ENCODE measurements at regions not wholly inside any gene's neighbourhood (a gene's known extent, or its start where the extent isn't known, plus 50 kb on each side); places are given as distances from the start of the nearest gene placed in this dataset.

DNA sequence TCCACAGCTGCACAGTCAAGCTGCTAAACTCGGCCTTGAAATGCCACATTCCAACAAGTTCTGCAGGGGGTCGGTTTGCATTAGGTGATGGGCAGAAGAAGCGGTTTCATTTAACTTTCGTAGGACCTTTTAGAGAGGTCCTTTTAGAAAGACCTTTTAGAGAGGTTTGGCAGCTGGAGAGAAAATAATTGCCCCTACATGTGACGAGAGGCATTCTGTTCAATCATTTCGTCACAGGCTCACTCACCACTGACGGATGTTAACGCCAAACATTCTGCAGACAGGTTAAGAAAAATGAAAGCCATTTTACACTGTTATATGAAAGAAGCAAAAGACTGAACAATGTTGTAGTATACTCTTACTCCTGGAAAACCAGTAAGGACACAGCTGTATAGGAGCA lies 76.5 kb upstream of the ZNF423 start:
- Histone ChIP-seq H3K4me1 (ENCODE audit: insufficient read depth, low read length) (no peaks in the 10 kb centered on the region), H3K36me3 (ENCODE audit: insufficient read depth, low read length) (no peaks in the 10 kb centered on the region), H3K9ac (ENCODE audit: low read length) (no peak overlapping the region), H3K4me2 (ENCODE audit: low read length) (no peak overlapping the region), H3K27me3 (ENCODE audit: insufficient read depth, low read length) (no peaks in the 10 kb centered on the region), H2AFZ (ENCODE audit: low read depth, low read length) (no peak overlapping the region), H3K9me3 (ENCODE audit: insufficient read depth, low read depth, low read length) (no peaks in the 10 kb centered on the region), H3K4me3 (ENCODE audit: insufficient read depth, low read depth, low read length) (no peak overlapping the region), H3K27ac (ENCODE audit: low read depth, low read length) (no peak overlapping the region), H4K20me1 (ENCODE audit: insufficient read depth, low read length) (no peaks in the 10 kb centered on the region), H3K79me2 (ENCODE audit: insufficient read depth, low read length) (no peaks in the 10 kb centered on the region)
- no peak for DNase-seq (ENCODE audit: low read depth)
- H3K9me3 Mint-ChIP-seq (ENCODE audit: unreplicated experiment), result no peaks in the 10 kb centered on the region
- H3K4me3 Mint-ChIP-seq (ENCODE audit: unreplicated experiment), result no peak overlapping the region
- peaks cover 9% of the 10 kb centered on the region for H3K4me1 Mint-ChIP-seq (ENCODE audit: low read depth, unreplicated experiment)
- FAIRE-seq, result no peak
- no peak for TF ChIP-seq EZH2 (IDR thresholded peaks at IDR 0.05; ENCODE audit: insufficient read depth, low read length)
- H3K27ac Mint-ChIP-seq (ENCODE audit: unreplicated experiment), result no peak overlapping the region
- H3K27me3 Mint-ChIP-seq (ENCODE audit: low read depth, unreplicated experiment), result peaks cover 22% of the 10 kb centered on the region
- peaks cover 2% of the 10 kb centered on the region for H3K36me3 Mint-ChIP-seq (ENCODE audit: low read depth, unreplicated experiment)

DNA sequence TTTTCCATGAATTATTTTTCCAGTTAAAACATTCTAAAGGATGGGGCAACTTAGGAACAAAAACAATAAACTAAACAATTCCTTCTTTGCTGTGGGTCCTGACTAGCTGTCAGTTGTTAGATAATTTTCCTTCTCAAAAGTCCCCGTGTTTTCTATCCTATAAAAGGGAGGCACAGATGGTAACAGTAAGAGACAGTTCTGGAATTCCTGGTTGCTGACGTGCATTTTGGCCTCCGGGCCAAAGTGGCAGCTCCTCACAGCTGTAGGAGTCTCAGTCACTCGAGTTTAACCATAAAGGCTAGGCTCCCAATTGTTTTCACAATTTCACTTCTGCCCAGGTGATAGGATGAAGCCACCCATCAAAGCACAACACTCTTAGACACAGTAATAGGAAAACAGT lies 77.0 kb upstream of the ZNF423 start:
- no peaks in the 10 kb centered on the region for H3K9me3 Mint-ChIP-seq (ENCODE audit: unreplicated experiment)
- H2AFZ ChIP-seq (ENCODE audit: low read depth, low read length), result no peak overlapping the region

DNA sequence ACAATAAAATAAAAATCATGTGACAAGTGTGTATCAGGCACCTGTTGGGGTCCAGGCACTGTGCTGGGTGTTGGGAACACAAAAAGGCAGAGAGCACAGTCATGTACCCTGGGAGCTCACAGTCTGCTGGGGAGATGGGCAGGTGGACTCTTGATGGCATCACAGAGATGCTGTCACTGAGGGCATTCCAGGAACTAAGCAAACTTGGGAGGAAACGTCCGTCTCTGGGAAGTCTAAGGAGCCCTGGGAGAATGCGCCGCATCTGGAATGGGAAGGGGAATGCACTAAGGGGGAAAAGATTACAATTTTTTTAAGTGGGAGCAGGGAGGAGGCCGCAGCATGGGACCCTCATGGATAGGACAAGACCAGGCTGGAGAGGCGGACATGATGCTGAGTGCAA lies 80.9 kb upstream of the ZNF423 start:
- Histone ChIP-seq H3K36me3 (ENCODE audit: insufficient read depth, low read length) (no peaks in the 10 kb centered on the region), H3K4me2 (ENCODE audit: low read length) (no peak overlapping the region), H3K9ac (ENCODE audit: low read length) (no peak overlapping the region), H3K9me3 (ENCODE audit: insufficient read depth, low read depth, low read length) (no peaks in the 10 kb centered on the region), H3K4me1 (ENCODE audit: insufficient read depth, low read length) (no peaks in the 10 kb centered on the region), H4K20me1 (ENCODE audit: insufficient read depth, low read length) (no peaks in the 10 kb centered on the region), H3K4me3 (ENCODE audit: insufficient read depth, low read depth, low read length) (no peak overlapping the region), H2AFZ (ENCODE audit: low read depth, low read length) (no peak overlapping the region), H3K27me3 (ENCODE audit: insufficient read depth, low read length) (no peaks in the 10 kb centered on the region), H3K27ac (ENCODE audit: low read depth, low read length) (no peak overlapping the region), H3K79me2 (ENCODE audit: insufficient read depth, low read length) (no peaks in the 10 kb centered on the region)
- DNase-seq (ENCODE audit: low read depth) (no peak), FAIRE-seq (no peak)
- Mint-ChIP-seq H3K36me3 (ENCODE audit: low read depth, unreplicated experiment) (no peaks in the 10 kb centered on the region), H3K4me1 (ENCODE audit: low read depth, unreplicated experiment) (peaks cover 9% of the 10 kb centered on the region), H3K27me3 (ENCODE audit: low read depth, unreplicated experiment) (peaks cover 4% of the 10 kb centered on the region), H3K4me3 (ENCODE audit: unreplicated experiment) (no peak overlapping the region), H3K9me3 (ENCODE audit: unreplicated experiment) (peaks cover 2% of the 10 kb centered on the region), H3K27ac (ENCODE audit: unreplicated experiment) (no peak overlapping the region)
- TF ChIP-seq, protein P1, sequence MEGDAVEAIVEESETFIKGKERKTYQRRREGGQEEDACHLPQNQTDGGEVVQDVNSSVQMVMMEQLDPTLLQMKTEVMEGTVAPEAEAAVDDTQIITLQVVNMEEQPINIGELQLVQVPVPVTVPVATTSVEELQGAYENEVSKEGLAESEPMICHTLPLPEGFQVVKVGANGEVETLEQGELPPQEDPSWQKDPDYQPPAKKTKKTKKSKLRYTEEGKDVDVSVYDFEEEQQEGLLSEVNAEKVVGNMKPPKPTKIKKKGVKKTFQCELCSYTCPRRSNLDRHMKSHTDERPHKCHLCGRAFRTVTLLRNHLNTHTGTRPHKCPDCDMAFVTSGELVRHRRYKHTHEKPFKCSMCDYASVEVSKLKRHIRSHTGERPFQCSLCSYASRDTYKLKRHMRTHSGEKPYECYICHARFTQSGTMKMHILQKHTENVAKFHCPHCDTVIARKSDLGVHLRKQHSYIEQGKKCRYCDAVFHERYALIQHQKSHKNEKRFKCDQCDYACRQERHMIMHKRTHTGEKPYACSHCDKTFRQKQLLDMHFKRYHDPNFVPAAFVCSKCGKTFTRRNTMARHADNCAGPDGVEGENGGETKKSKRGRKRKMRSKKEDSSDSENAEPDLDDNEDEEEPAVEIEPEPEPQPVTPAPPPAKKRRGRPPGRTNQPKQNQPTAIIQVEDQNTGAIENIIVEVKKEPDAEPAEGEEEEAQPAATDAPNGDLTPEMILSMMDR (IDR thresholded peaks at IDR 0.05; ENCODE audit: insufficient read depth, low read depth, low read length), result no peak
- TF ChIP-seq EZH2 (IDR thresholded peaks at IDR 0.05; ENCODE audit: insufficient read depth, low read length), result no peak

More for the DNA sequence above, 77.0 kb upstream of the ZNF423 start:
- FAIRE-seq (no peak), DNase-seq (ENCODE audit: low read depth) (peak; percentile 13)
- no peak for TF ChIP-seq EZH2 (IDR thresholded peaks at IDR 0.05; ENCODE audit: insufficient read depth, low read length)
- TF ChIP-seq, protein P1 (IDR thresholded peaks at IDR 0.05; ENCODE audit: insufficient read depth, low read depth, low read length), result no peak
- Histone ChIP-seq H3K79me2 (ENCODE audit: insufficient read depth, low read length) (no peaks in the 10 kb centered on the region), H3K4me2 (ENCODE audit: low read length) (no peak overlapping the region), H3K27ac (ENCODE audit: low read depth, low read length) (no peak overlapping the region), H4K20me1 (ENCODE audit: insufficient read depth, low read length) (no peaks in the 10 kb centered on the region), H3K9me3 (ENCODE audit: insufficient read depth, low read depth, low read length) (no peaks in the 10 kb centered on the region), H3K36me3 (ENCODE audit: insufficient read depth, low read length) (no peaks in the 10 kb centered on the region), H3K9ac (ENCODE audit: low read length) (no peak overlapping the region), H3K27me3 (ENCODE audit: insufficient read depth, low read length) (no peaks in the 10 kb centered on the region), H3K4me1 (ENCODE audit: insufficient read depth, low read length) (no peaks in the 10 kb centered on the region), H3K4me3 (ENCODE audit: insufficient read depth, low read depth, low read length) (no peak overlapping the region)
- Mint-ChIP-seq H3K4me3 (ENCODE audit: unreplicated experiment) (no peak overlapping the region), H3K36me3 (ENCODE audit: low read depth, unreplicated experiment) (peaks cover 2% of the 10 kb centered on the region), H3K27ac (ENCODE audit: unreplicated experiment) (no peak overlapping the region), H3K4me1 (ENCODE audit: low read depth, unreplicated experiment) (peaks cover 9% of the 10 kb centered on the region), H3K27me3 (ENCODE audit: low read depth, unreplicated experiment) (peaks cover 21% of the 10 kb centered on the region)

All from astrocyte (in vitro differentiated cells and primary cell).